Breast epithelium (tissue), 3 donors: ENCODE measurements at regions not wholly inside any gene's neighbourhood (a gene's known extent, or its start where the extent isn't known, plus 50 kb on each side); places are given as distances from the start of the nearest gene placed in this dataset.

Source experiments
- CTCF ChIP-seq, 3 donors: fragments of 450-650 bp; IDR thresholded peaks; one replicate each; pipeline ENCODE4 v1.5.1; 2016 to 2017; ENCODE audit warnings: antibody characterized with exemption in 3 of 3, mild to moderate bottlenecking in 3 of 3, moderate library complexity in 3 of 3
- POLR2A ChIP-seq: fragments of 450-650 bp; IDR thresholded peaks from one replicate; pipeline ENCODE4 v1.6.1; 2016; ENCODE audit warnings: antibody characterized with exemption, mild to moderate bottlenecking, moderate library complexity

- TF ChIP-seq CTCF (IDR thresholded peaks at IDR 0.05) (no peak), POLR2A (no peak)
Observed at GRCh38 chr10:118965096-118965495, 64.4 kb upstream of the NANOS1 start.
